SK-N-SH (cell line): ENCODE measurements at regions not wholly inside any gene's neighbourhood (a gene's known extent, or its start where the extent isn't known, plus 50 kb on each side); places are given as distances from the start of the nearest gene placed in this dataset.

Experiments
- CTCF ChIA-PET: fragments of 300-600, 350-600 bp; formaldehyde crosslinking; extraction: SDS; loops from one replicate; lab custom pipeline; 2021; lab: Yijun Ruan, JAX
- POLR2A ChIA-PET: fragments of 350-600 bp; sonication (Branson Sonifier 250); formaldehyde crosslinking; extraction: SDS; loops from one replicate; lab custom pipeline; 2020; ENCODE audit warnings: antibody characterized with exemption, inconsistent platforms; lab: Yijun Ruan, JAX
- DNase-seq: peaks from one replicate; pipeline ENCODE4 v3.0.0; 2012
- H2AFZ ChIP-seq: fragments of 200-600 bp; sonication (generic); 2 replicates; pipeline ENCODE4 v1.8.1; 2016; ENCODE audit warnings: antibody characterized with exemption, mild to moderate bottlenecking, low read depth
- H3F3A ChIP-seq: fragments of 200-600 bp; sonication (generic); replicated peaks from 2 replicates; pipeline ENCODE3; 2016; ENCODE audit warnings: antibody characterized with exemption, mild to moderate bottlenecking; ENCODE audit not compliant: insufficient read depth
- H3K27ac ChIP-seq, 2 experiments: fragments of 200-500 bp in 1 of 2; fragments of 200-600 bp in 1 of 2; sonication (Bioruptor generic) in 1 of 2; sonication (generic), shearing (Covaris generic) in 1 of 2; 2 replicates each; pipeline versions ENCODE4 v1.5.1 to v1.6.1; 2014 to 2016; ENCODE audit warnings: low read depth in 2 of 2, inconsistent platforms in 1 of 2, low read length in 1 of 2, mild to moderate bottlenecking in 1 of 2, mixed read lengths in 1 of 2
- H3K27me3 ChIP-seq: fragments of 200-600 bp; sonication (generic), shearing (Covaris generic); 2 replicates; pipeline ENCODE4 v1.6.1; 2016; ENCODE audit warnings: mixed run types; ENCODE audit not compliant: insufficient read depth
- H3K36me3 ChIP-seq, 2 experiments: fragments of 200-500 bp in 1 of 2; fragments of 200-600 bp in 1 of 2; sonication (Bioruptor generic) in 1 of 2; sonication (generic) in 1 of 2; replicated peaks in 1 of 2; 2 replicates each; pipeline versions ENCODE3 to v1.5.1; 2014 to 2016; ENCODE audit warnings: low read length in 1 of 2, mild to moderate bottlenecking in 1 of 2; ENCODE audit not compliant: insufficient read depth in 2 of 2, control insufficient read depth in 1 of 2
- H3K4me1 ChIP-seq, 2 experiments: fragments of 200-500 bp in 1 of 2; fragments of 200-600 bp in 1 of 2; sonication (Bioruptor generic) in 1 of 2; sonication (generic), shearing (Covaris generic) in 1 of 2; 2 replicates each; pipeline versions ENCODE4 v1.5.1 to v1.6.1; 2014 to 2016; ENCODE audit warnings: low read depth in 1 of 2, low read length in 1 of 2, mixed run types in 1 of 2; ENCODE audit not compliant: insufficient read depth in 2 of 2, control insufficient read depth in 1 of 2
- H3K4me2 ChIP-seq: fragments of 200-600 bp; sonication (generic), shearing (Covaris generic); 2 replicates; pipeline ENCODE4 v1.6.1; 2017; ENCODE audit warnings: mixed run types
- H3K4me3 ChIP-seq, 2 experiments: fragments of 200-500 bp in 1 of 2; fragments of 200-600 bp in 1 of 2; sonication (Bioruptor generic) in 1 of 2; sonication (generic), shearing (Covaris generic) in 1 of 2; 2 replicates each; pipeline versions ENCODE4 v1.5.1 to v1.8.1; 2014 to 2016; ENCODE audit warnings: low read depth in 2 of 2, inconsistent platforms in 1 of 2, low read length in 1 of 2, mild to moderate bottlenecking in 1 of 2, mixed read lengths in 1 of 2, moderate library complexity in 1 of 2
- H3K79me2 ChIP-seq: fragments of 200-600 bp; sonication (generic); 2 replicates; pipeline ENCODE4 v1.8.1; 2017; ENCODE audit warnings: mild to moderate bottlenecking; ENCODE audit not compliant: insufficient read depth
- H3K9ac ChIP-seq: fragments of 200-600 bp; sonication (generic); 2 replicates; pipeline ENCODE4 v1.6.1; 2017; ENCODE audit warnings: mixed run types
- H3K9me2 ChIP-seq: fragments of 200-600 bp; sonication (generic); 2 replicates; pipeline ENCODE4 v1.6.1; 2017; ENCODE audit warnings: mixed run types
- H3K9me3 ChIP-seq: fragments of 200-600 bp; sonication (generic); 2 replicates; pipeline ENCODE4 v1.6.1; 2017; ENCODE audit warnings: mixed run types, mild to moderate bottlenecking, moderate library complexity
- H4K20me1 ChIP-seq: fragments of 200-600 bp; sonication (generic); 2 replicates; pipeline ENCODE4 v1.6.1; 2017; ENCODE audit warnings: mild to moderate bottlenecking, mixed run types; ENCODE audit not compliant: insufficient read depth
- CHD2 ChIP-seq: fragments of 150-350 bp; IDR thresholded peaks from 2 replicates; pipeline ENCODE4 v1.6.1; 2018; ENCODE audit warnings: low read length; ENCODE audit not compliant: partially characterized antibody
- ELF1 ChIP-seq: IDR thresholded peaks from 2 replicates; pipeline ENCODE4 v1.4.0; 2012
- EP300 ChIP-seq, 2 experiments: IDR thresholded peaks; 2 replicates each; pipeline versions ENCODE4 v1.4.0 to v1.6.1; 2012; ENCODE audit warnings: borderline replicate concordance in 1 of 2, low read depth in 1 of 2, low read length in 1 of 2
- EZH2phosphoT487 ChIP-seq: fragments of 200-600 bp; sonication (generic); IDR thresholded peaks from 2 replicates; pipeline ENCODE4 v1.6.1; 2017; ENCODE audit warnings: low read depth, mixed run types, mild to moderate bottlenecking, antibody characterized with exemption, moderate library complexity, borderline replicate concordance
- FOSL2 ChIP-seq: IDR thresholded peaks from 2 replicates; pipeline ENCODE4 v1.4.0; 2012; ENCODE audit warnings: low read depth, mild to moderate bottlenecking, moderate library complexity, borderline replicate concordance
- FOXJ3 ChIP-seq: sonication (generic); formaldehyde crosslinking; IDR thresholded peaks from 2 replicates; pipeline ENCODE4 v1.5.1; 2020; ENCODE audit warnings: mild to moderate bottlenecking, missing genetic modification reagents
- GABPA ChIP-seq: IDR thresholded peaks from 2 replicates; pipeline ENCODE4 v1.4.0; 2012; ENCODE audit warnings: low read depth, mild to moderate bottlenecking
- JUND ChIP-seq: IDR thresholded peaks from 2 replicates; pipeline ENCODE4 v1.4.0; 2012
- NFIC ChIP-seq: IDR thresholded peaks from 2 replicates; pipeline ENCODE4 v1.4.0; 2012; ENCODE audit warnings: borderline replicate concordance
- NRF1 ChIP-seq: IDR thresholded peaks from 2 replicates; pipeline ENCODE4 v1.6.1; 2012; ENCODE audit warnings: low read depth, mild to moderate bottlenecking, low read length
- POLR2AphosphoS5 ChIP-seq: IDR thresholded peaks from 2 replicates; pipeline ENCODE4 v1.6.1; 2012; ENCODE audit warnings: low read depth, low read length
- RAD21 ChIP-seq: IDR thresholded peaks from 2 replicates; pipeline ENCODE4 v1.6.1; 2012; ENCODE audit warnings: mild to moderate bottlenecking, low read length
- RCOR1 ChIP-seq: fragments of 150-350 bp; IDR thresholded peaks from 2 replicates; pipeline ENCODE4 v1.6.1; 2017; ENCODE audit warnings: antibody characterized with exemption, low read length
- RFX5 ChIP-seq: IDR thresholded peaks from 2 replicates; pipeline ENCODE4 v1.6.1; 2012; ENCODE audit warnings: mild to moderate bottlenecking, improper control_type of control experiment, low read length
- RXRA ChIP-seq: IDR thresholded peaks from 2 replicates; pipeline ENCODE4 v1.4.0; 2012; ENCODE audit warnings: low read depth, mild to moderate bottlenecking, borderline replicate concordance
- SMC3 ChIP-seq: IDR thresholded peaks from 2 replicates; pipeline ENCODE4 v1.6.1; 2012; ENCODE audit warnings: low read depth, low read length, improper control_type of control experiment
- TEAD4 ChIP-seq: IDR thresholded peaks from 2 replicates; pipeline ENCODE4 v1.4.0; 2012; ENCODE audit warnings: mild to moderate bottlenecking, borderline replicate concordance; ENCODE audit not compliant: insufficient read depth
- WGBS: methylation state at CpG from one replicate; pipeline ENCODE4 v1.1.6; 2017; ENCODE audit warnings: low lambda C conversion rate; 5-methylcytosine and 5-hydroxymethylcytosine counted together
- TF ChIP-seq, protein P1 (sequence below): IDR thresholded peaks from 2 replicates; pipeline ENCODE4 v1.4.0; 2012; ENCODE audit warnings: low read depth, borderline replicate concordance
- TF ChIP-seq, protein P2 (sequence below): IDR thresholded peaks from 2 replicates; pipeline ENCODE4 v1.4.0; 2012; ENCODE audit warnings: low read depth, borderline replicate concordance
- TF ChIP-seq, protein P3 (sequence below): fragments of 150-350 bp; IDR thresholded peaks from 2 replicates; pipeline ENCODE4 v1.6.1; 2016; ENCODE audit warnings: mild to moderate bottlenecking, low read depth, low read length

DNA sequence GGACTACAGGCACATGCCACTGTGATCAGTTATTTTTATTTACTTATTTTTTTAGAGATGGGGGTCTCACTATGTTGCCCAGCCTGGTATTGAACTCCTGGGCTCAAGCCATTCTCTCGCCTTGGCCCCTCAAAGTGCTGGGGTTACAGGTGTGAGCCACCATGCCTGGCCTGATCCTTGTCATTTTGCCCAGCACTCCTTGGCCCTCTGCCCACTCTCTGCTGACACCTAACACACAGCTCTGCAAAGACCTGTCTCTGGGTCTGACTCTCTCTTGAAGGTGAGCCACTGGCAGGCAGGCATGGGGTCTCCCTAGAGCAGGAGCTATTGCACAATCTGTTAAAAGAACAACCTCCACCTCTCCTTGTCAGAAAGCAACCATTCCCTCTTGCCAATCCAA, 155.6 kb downstream of the ZFP64 start:
- TF ChIP-seq TEAD4 (no peak), NFIC (no peak), RFX5 (no peak), EZH2phosphoT487 (no peak), RXRA (no peak), FOSL2 (no peak), RCOR1 (no peak), ELF1 (no peak), FOXJ3 (no peak), POLR2AphosphoS5 (no peak)
- TF ChIP-seq, protein P1, sequence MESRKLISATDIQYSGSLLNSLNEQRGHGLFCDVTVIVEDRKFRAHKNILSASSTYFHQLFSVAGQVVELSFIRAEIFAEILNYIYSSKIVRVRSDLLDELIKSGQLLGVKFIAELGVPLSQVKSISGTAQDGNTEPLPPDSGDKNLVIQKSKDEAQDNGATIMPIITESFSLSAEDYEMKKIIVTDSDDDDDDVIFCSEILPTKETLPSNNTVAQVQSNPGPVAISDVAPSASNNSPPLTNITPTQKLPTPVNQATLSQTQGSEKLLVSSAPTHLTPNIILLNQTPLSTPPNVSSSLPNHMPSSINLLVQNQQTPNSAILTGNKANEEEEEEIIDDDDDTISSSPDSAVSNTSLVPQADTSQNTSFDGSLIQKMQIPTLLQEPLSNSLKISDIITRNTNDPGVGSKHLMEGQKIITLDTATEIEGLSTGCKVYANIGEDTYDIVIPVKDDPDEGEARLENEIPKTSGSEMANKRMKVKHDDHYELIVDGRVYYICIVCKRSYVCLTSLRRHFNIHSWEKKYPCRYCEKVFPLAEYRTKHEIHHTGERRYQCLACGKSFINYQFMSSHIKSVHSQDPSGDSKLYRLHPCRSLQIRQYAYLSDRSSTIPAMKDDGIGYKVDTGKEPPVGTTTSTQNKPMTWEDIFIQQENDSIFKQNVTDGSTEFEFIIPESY: no peak
- TF ChIP-seq, protein P2, sequence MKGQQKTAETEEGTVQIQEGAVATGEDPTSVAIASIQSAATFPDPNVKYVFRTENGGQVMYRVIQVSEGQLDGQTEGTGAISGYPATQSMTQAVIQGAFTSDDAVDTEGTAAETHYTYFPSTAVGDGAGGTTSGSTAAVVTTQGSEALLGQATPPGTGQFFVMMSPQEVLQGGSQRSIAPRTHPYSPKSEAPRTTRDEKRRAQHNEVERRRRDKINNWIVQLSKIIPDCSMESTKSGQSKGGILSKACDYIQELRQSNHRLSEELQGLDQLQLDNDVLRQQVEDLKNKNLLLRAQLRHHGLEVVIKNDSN: no peak
- TF ChIP-seq, protein P3, sequence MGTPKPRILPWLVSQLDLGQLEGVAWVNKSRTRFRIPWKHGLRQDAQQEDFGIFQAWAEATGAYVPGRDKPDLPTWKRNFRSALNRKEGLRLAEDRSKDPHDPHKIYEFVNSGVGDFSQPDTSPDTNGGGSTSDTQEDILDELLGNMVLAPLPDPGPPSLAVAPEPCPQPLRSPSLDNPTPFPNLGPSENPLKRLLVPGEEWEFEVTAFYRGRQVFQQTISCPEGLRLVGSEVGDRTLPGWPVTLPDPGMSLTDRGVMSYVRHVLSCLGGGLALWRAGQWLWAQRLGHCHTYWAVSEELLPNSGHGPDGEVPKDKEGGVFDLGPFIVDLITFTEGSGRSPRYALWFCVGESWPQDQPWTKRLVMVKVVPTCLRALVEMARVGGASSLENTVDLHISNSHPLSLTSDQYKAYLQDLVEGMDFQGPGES: no peak
- no peaks in the 10 kb centered on the region for H3K36me3 ChIP-seq
- H3K79me2 ChIP-seq: no peaks in the 10 kb centered on the region
- CTCF ChIA-PET: no interaction called here
- no peaks in the 10 kb centered on the region for H3K9me3 ChIP-seq
- no peaks in the 10 kb centered on the region for H3K27me3 ChIP-seq
- 100% methylated on average over 1 of the region's 1 CpG for WGBS
- no peak overlapping the region for H3K9ac ChIP-seq
- no peak for DNase-seq
- H3K4me2 ChIP-seq: no peak overlapping the region
- no peak overlapping the region for H3K4me3 ChIP-seq
- H4K20me1 ChIP-seq: no peaks in the 10 kb centered on the region
- POLR2A ChIA-PET: no interaction called here
- no peak overlapping the region for H2AFZ ChIP-seq
- H3K9me2 ChIP-seq: no peaks in the 10 kb centered on the region
- H3K27ac ChIP-seq: no peak overlapping the region
- no peaks in the 10 kb centered on the region for H3F3A ChIP-seq
- peaks cover 3 to 15% of the 10 kb centered on the region in 2 experiments; a peak in 2 of 4 replicates for H3K4me1 ChIP-seq

DNA sequence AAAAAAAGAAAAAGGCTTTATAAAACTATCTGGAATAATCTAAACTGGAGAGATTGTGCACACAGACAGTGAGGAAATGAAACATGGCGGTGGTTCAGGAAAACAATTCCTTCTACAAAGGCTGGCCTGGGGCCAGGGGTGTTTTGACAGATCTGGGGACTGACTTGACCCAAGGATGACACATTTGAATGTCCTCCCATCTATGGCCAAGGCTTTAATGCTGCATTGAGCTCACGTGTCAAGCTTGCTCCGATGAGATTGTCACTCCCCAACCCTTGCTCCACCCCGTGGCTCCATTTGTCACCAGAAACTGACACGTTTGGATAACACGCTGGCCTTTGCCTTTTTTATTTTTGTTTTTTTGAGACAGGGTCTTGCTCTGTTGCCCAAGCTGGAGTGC, 156.1 kb downstream of the ZFP64 start:
- 93% methylated on average over 6 of the region's 6 CpGs for WGBS
- Histone ChIP-seq H3K4me3 (no peak overlapping the region), H2AFZ (no peak overlapping the region), H3K36me3 (no peaks in the 10 kb centered on the region), H3K9ac (no peak overlapping the region), H3K27ac (no peak overlapping the region), H3K79me2 (no peaks in the 10 kb centered on the region), H3F3A (no peaks in the 10 kb centered on the region), H3K4me1 (peaks cover 3 to 16% of the 10 kb centered on the region in 2 experiments; a peak in 2 of 4 replicates), H3K9me3 (no peaks in the 10 kb centered on the region), H3K9me2 (no peaks in the 10 kb centered on the region), H3K4me2 (no peak overlapping the region), H3K27me3 (no peaks in the 10 kb centered on the region), H4K20me1 (no peaks in the 10 kb centered on the region)
- TF ChIP-seq, protein P2: no peak
- no peak for TF ChIP-seq RAD21
- TF ChIP-seq CHD2: no peak
- TF ChIP-seq GABPA: no peak
- TF ChIP-seq SMC3: no peak
- no peak for TF ChIP-seq RXRA
- no peak for TF ChIP-seq JUND
- no peak for TF ChIP-seq NRF1
- no peak for TF ChIP-seq EP300 (IDR thresholded peaks at IDR 0.05; ENCODE audit: borderline replicate concordance in 1 of 2, low read depth in 1 of 2, low read length in 1 of 2)
- POLR2A ChIA-PET: no interaction called here
- no peak for DNase-seq
- CTCF ChIA-PET: no interaction called here
